Prostate gland (tissue), 2 donors: ENCODE measurements at regions not wholly inside any gene's neighbourhood (a gene's known extent, or its start where the extent isn't known, plus 50 kb on each side); places are given as distances from the start of the nearest gene placed in this dataset.

ENCODE experiments used
- POLR2A ChIP-seq: fragments of 450-650 bp; IDR thresholded peaks from one replicate; pipeline ENCODE4 v1.6.1; 2016; ENCODE audit warnings: antibody characterized with exemption, mild to moderate bottlenecking
- TF ChIP-seq, protein P1 (sequence below), 4 experiments: fragments of 200-600 bp in 2 of 4; fragments of 450-650 bp in 2 of 4; sonication (generic) in 2 of 4; IDR thresholded peaks; 1 replicate in 3 of 4; 2 replicates in 1 of 4; pipeline ENCODE4 v1.5.1; 2016 to 2019; ENCODE audit warnings: antibody characterized with exemption in 4 of 4, mild to moderate bottlenecking in 2 of 4, moderate library complexity in 2 of 4

DNA sequence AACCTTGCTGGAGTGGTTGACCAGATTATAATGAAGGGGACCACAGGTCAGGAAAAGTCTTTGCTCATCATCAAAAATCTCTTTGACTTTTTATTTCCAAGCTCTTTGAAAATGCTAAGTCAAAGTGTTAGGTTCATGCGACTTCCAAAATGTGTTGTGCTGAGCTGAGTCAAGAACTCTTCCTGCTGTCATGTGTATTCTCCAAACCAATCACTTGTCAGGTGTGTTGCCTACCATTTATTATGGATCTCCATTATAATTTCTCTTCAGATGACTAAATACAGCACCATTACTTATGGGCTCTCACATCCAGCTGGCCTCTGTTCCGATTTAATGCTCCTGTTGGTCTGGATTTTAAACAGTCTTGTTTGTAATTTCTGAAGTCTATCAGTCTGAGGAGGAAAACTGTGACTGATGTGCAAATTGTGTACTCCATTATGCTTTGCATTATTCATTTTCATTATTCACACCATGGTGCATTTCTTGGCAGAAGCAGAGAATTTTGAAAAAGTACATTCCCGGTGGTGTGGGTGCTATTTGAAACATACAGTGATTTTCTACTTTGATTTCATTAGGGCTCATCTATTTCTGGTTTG lies 562.5 kb downstream of the LMO7 start:
- TF ChIP-seq, protein P1, sequence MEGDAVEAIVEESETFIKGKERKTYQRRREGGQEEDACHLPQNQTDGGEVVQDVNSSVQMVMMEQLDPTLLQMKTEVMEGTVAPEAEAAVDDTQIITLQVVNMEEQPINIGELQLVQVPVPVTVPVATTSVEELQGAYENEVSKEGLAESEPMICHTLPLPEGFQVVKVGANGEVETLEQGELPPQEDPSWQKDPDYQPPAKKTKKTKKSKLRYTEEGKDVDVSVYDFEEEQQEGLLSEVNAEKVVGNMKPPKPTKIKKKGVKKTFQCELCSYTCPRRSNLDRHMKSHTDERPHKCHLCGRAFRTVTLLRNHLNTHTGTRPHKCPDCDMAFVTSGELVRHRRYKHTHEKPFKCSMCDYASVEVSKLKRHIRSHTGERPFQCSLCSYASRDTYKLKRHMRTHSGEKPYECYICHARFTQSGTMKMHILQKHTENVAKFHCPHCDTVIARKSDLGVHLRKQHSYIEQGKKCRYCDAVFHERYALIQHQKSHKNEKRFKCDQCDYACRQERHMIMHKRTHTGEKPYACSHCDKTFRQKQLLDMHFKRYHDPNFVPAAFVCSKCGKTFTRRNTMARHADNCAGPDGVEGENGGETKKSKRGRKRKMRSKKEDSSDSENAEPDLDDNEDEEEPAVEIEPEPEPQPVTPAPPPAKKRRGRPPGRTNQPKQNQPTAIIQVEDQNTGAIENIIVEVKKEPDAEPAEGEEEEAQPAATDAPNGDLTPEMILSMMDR (IDR thresholded peaks at IDR 0.05) = no peak
- TF ChIP-seq POLR2A = no peak
